Peyer's patch (tissue), 4 donors: ENCODE measurements at regions not wholly inside any gene's neighbourhood (a gene's known extent, or its start where the extent isn't known, plus 50 kb on each side); places are given as distances from the start of the nearest gene placed in this dataset.

Experiments
- DNase-seq, 3 donors: peaks; one replicate each; pipeline ENCODE4 v3.0.0-alpha.2; 2017 to 2019
- H3K27ac ChIP-seq, 4 donors: fragments of 200-600 bp; sonication (generic); one replicate each; pipeline ENCODE4 v1.5.1; 2016 to 2019
- H3K27me3 ChIP-seq, 2 donors: fragments of 200-600 bp; sonication (generic); one replicate each; pipeline ENCODE4 v1.5.1; 2019
- H3K36me3 ChIP-seq, 3 donors: fragments of 200-600 bp; sonication (generic); one replicate each; pipeline ENCODE4 v1.5.1; 2016 to 2019
- H3K4me1 ChIP-seq, 4 donors: fragments of 200-600 bp; sonication (generic); one replicate each; pipeline ENCODE4 v1.5.1; 2016 to 2019
- H3K4me3 ChIP-seq, 4 donors: fragments of 200-600 bp; sonication (generic); 1 replicate in 3 of 4; 2 replicates in 1 of 4; pipeline ENCODE4 v1.5.1; 2016 to 2019; ENCODE audit warnings: mild to moderate bottlenecking in 1 of 4
- H3K9me3 ChIP-seq, 4 donors: fragments of 200-600 bp; sonication (generic); one replicate each; pipeline ENCODE4 v1.5.1; 2016 to 2019; ENCODE audit warnings: mild to moderate bottlenecking in 1 of 4
- CTCF ChIP-seq, 6 experiments: fragments of 450-650 bp in 4 of 6; fragments of 200-600 bp in 2 of 6; sonication (generic) in 1 of 6; IDR thresholded peaks; one replicate each; pipeline ENCODE4 v1.5.1; 2017 to 2019; ENCODE audit warnings: antibody characterized with exemption in 6 of 6, mild to moderate bottlenecking in 3 of 6, moderate library complexity in 1 of 6
- POLR2A ChIP-seq, 2 donors: fragments of 450-650 bp; IDR thresholded peaks; one replicate each; pipeline ENCODE4 v1.5.1; 2017; ENCODE audit warnings: antibody characterized with exemption in 2 of 2, mild to moderate bottlenecking in 2 of 2, moderate library complexity in 2 of 2

GRCh38 chr21:24617819-24618218 is 989.5 kb downstream of the MRPL39 start:
- Histone ChIP-seq H3K4me3 (no peak overlapping the region), H3K27ac (no peak overlapping the region), H3K27me3 (no peaks in the 10 kb centered on the region), H3K4me1 (no peaks in the 10 kb centered on the region), H3K9me3 (no peaks in the 10 kb centered on the region), H3K36me3 (no peaks in the 10 kb centered on the region)
- TF ChIP-seq POLR2A (IDR thresholded peaks at IDR 0.05): no peak
- TF ChIP-seq CTCF (IDR thresholded peaks at IDR 0.05): no peak
- no peak for DNase-seq

- Histone ChIP-seq H3K27ac (no peak overlapping the region), H3K36me3 (no peaks in the 10 kb centered on the region), H3K4me1 (no peaks in the 10 kb centered on the region), H3K27me3 (no peaks in the 10 kb centered on the region), H3K4me3 (no peak overlapping the region), H3K9me3 (no peaks in the 10 kb centered on the region)
- DNase-seq: no peak
- no peak for TF ChIP-seq CTCF (IDR thresholded peaks at IDR 0.05)
- no peak for TF ChIP-seq POLR2A (IDR thresholded peaks at IDR 0.05)
These were observed 1013.2 kb downstream of the MRPL39 start for GRCh38 chr21:24594082-24594481.

- TF ChIP-seq CTCF (IDR thresholded peaks at IDR 0.05) (no peak), POLR2A (IDR thresholded peaks at IDR 0.05) (no peak)
- no peak overlapping the region for H3K4me3 ChIP-seq
- H3K36me3 ChIP-seq: no peaks in the 10 kb centered on the region
- H3K4me1 ChIP-seq: no peaks in the 10 kb centered on the region
- DNase-seq: no peak
- H3K27me3 ChIP-seq: no peaks in the 10 kb centered on the region
- H3K9me3 ChIP-seq: no peaks in the 10 kb centered on the region
- no peak overlapping the region for H3K27ac ChIP-seq
These were observed 1017.0 kb downstream of the MRPL39 start for GRCh38 chr21:24590261-24590660.

- Histone ChIP-seq H3K4me3 (no peak overlapping the region), H3K27me3 (no peaks in the 10 kb centered on the region)
These were observed 1023.8 kb downstream of the MRPL39 start for GRCh38 chr21:24583473-24583872.

GRCh38 chr21:24577301-24577700 is 1030.0 kb downstream of the MRPL39 start:
- H3K27me3 ChIP-seq: no peaks in the 10 kb centered on the region
- no peak overlapping the region for H3K4me3 ChIP-seq
- H3K4me1 ChIP-seq: no peaks in the 10 kb centered on the region
- no peak overlapping the region for H3K27ac ChIP-seq
- H3K36me3 ChIP-seq: no peaks in the 10 kb centered on the region
- TF ChIP-seq POLR2A (IDR thresholded peaks at IDR 0.05): no peak
- no peak for TF ChIP-seq CTCF (IDR thresholded peaks at IDR 0.05)
- no peak for DNase-seq
- H3K9me3 ChIP-seq: peaks cover 0 to 5% (median 0%) of the 10 kb centered on the region in 4 donors

More at GRCh38 chr21:24583473-24583872, 1023.8 kb downstream of the MRPL39 start:
- DNase-seq: no peak
- no peaks in the 10 kb centered on the region for H3K4me1 ChIP-seq
- no peak for TF ChIP-seq POLR2A (IDR thresholded peaks at IDR 0.05)
- TF ChIP-seq CTCF (IDR thresholded peaks at IDR 0.05): no peak
- no peaks in the 10 kb centered on the region for H3K36me3 ChIP-seq
- no peaks in the 10 kb centered on the region for H3K9me3 ChIP-seq
- no peak overlapping the region for H3K27ac ChIP-seq

- DNase-seq: no peak
These were observed 1046.0 kb downstream of the MRPL39 start for GRCh38 chr21:24561291-24561690.

More at GRCh38 chr21:24561291-24561690, 1046.0 kb downstream of the MRPL39 start:
- TF ChIP-seq POLR2A (IDR thresholded peaks at IDR 0.05): no peak
- TF ChIP-seq CTCF (IDR thresholded peaks at IDR 0.05): no peak
- Histone ChIP-seq H3K27ac (no peak overlapping the region), H3K9me3 (peaks cover 0 to 4% (median 0%) of the 10 kb centered on the region in 4 donors), H3K4me1 (no peaks in the 10 kb centered on the region), H3K36me3 (no peaks in the 10 kb centered on the region), H3K27me3 (no peaks in the 10 kb centered on the region), H3K4me3 (no peak overlapping the region)
